Heart left ventricle (tissue), 13 donors: ENCODE measurements at regions not wholly inside any gene's neighbourhood (a gene's known extent, or its start where the extent isn't known, plus 50 kb on each side); places are given as distances from the start of the nearest gene placed in this dataset.

ENCODE experiments used
- POLR2A ChIP-seq, 2 donors: fragments of 450-650 bp; IDR thresholded peaks; one replicate each; pipeline ENCODE4 v1.6.1; 2017; ENCODE audit warnings: antibody characterized with exemption in 2 of 2, mild to moderate bottlenecking in 2 of 2, moderate library complexity in 2 of 2
- TF ChIP-seq, protein P1 (sequence below), 12 donors: fragments of 200-600 bp; sonication (generic) in 4 of 12; IDR thresholded peaks; one replicate each; pipeline versions ENCODE4 v1.5.0 to v1.8.0; 2018 to 2022; ENCODE audit warnings: antibody characterized with exemption in 12 of 12, mild to moderate bottlenecking in 5 of 12
- donor health status: ischemic (EF 13 %, LVEDD 7.1; RV severe dilation, severe dysfunction).
- donor health status: DM: no; HTN: yes; CAD: no.
- donor health status: DM: no; HTN: no; CAD: no.
- donor health status: ischemic (EF 25% LVEDD 6.9; RV normal size, moderate dysfunction).
- donor health status: ischemic (EF 25% LVEDD 5.7; RV mildly dilated, moderate dysfunction).
- donor health status: ischemic (EF 35%, LVEDD 5.7; RV mildly dilated, moderate dysfunction).
- donor health status: nonischemic (EF 11% LVEDD 7.7; RV severe dilation, severe dysfunction).
- donor health status: DM: yes; HTN: yes; CAD: no.
- donor health status: PGD.
- donor health status: ischemic (EF 29% LVEDD 5.4; RV normal size, mild dysfunction).
- donor health status: nonischemic (EF 23%, LVEDD 6.1; RV moderate dilation, normal function).

DNA sequence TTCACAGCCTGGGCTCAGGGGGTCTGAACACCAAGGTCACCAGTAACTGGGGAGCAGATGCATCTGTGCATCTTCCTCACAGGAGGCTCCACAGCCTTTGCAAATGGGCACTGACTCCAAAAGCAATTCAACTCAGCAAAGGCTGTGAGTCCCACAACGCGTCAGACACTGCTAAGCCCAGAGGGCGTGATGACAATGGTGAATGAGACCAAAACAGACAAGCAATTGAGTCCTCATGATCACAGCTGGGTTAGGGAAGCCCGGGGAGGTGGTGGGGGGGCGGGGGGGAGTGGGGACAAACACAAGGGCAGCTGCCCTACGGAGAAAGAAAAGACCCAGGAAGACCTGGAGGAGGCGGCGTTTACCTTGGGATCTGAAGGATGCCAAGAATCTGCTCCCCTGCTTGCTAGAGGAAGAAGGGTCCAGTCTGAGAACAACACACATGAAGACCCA, 61.6 kb upstream of the RNF32 start:
- TF ChIP-seq POLR2A (IDR thresholded peaks at IDR 0.05) = no peak
- TF ChIP-seq, protein P1, sequence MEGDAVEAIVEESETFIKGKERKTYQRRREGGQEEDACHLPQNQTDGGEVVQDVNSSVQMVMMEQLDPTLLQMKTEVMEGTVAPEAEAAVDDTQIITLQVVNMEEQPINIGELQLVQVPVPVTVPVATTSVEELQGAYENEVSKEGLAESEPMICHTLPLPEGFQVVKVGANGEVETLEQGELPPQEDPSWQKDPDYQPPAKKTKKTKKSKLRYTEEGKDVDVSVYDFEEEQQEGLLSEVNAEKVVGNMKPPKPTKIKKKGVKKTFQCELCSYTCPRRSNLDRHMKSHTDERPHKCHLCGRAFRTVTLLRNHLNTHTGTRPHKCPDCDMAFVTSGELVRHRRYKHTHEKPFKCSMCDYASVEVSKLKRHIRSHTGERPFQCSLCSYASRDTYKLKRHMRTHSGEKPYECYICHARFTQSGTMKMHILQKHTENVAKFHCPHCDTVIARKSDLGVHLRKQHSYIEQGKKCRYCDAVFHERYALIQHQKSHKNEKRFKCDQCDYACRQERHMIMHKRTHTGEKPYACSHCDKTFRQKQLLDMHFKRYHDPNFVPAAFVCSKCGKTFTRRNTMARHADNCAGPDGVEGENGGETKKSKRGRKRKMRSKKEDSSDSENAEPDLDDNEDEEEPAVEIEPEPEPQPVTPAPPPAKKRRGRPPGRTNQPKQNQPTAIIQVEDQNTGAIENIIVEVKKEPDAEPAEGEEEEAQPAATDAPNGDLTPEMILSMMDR (IDR thresholded peaks at IDR 0.05) = no peak
